ENCODE measurements at regions not wholly inside any gene's neighbourhood (a gene's known extent, or its start where the extent isn't known, plus 50 kb on each side); places are given as distances from the start of the nearest gene placed in this dataset.
A peak's percentile ranks its signal among the peaks of the same experiment; 100 is the strongest.

DNA sequence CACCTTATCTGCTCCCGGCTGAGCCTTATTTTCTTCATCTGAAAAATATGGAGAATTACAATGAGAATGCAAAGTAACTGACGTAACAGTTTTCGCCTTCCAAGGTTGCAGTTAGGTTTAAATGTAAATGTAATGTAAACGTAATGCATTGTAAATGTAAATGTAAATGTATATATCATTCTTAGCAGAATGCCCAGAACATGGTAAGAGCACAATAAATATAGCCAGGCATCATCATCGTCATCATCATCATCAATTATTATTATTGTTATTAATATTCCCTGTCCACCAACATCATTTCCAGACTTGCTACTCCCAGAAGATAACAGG, 770.0 kb downstream of the MED13L start:
- Histone ChIP-seq H3K9ac (no peak overlapping the region), H3K79me2 (ENCODE audit: insufficient read depth) (no peaks in the 10 kb centered on the region), H3K4me1 (ENCODE audit: insufficient read depth) (no peaks in the 10 kb centered on the region), H3K4me2 (ENCODE audit: unreplicated experiment) (no peak overlapping the region), H3K9me2 (ENCODE audit: insufficient read depth) (no peaks in the 10 kb centered on the region), H3K9me3 (ENCODE audit: low read depth) (no peaks in the 10 kb centered on the region), H3K27me3 (replicated peaks; ENCODE audit: insufficient read depth) (no peaks in the 10 kb centered on the region), H3F3A (ENCODE audit: insufficient read depth) (no peaks in the 10 kb centered on the region), H3K4me3 (no peak overlapping the region), H3K36me3 (ENCODE audit: low read depth) (no peaks in the 10 kb centered on the region), H4K20me1 (ENCODE audit: insufficient read depth) (no peaks in the 10 kb centered on the region), H3K27ac (no peak overlapping the region), H2AFZ (no peak overlapping the region)
- 84 to 90% methylated on average over 5 of the region's 5 CpGs for WGBS, 2 experiments (ENCODE audit: low coverage in 1 of 2, low lambda C conversion rate in 2 of 2, missing lambda C conversion rate in 2 of 2)
- TF ChIP-seq EZH2phosphoT487 (IDR thresholded peaks at IDR 0.05; ENCODE audit: insufficient read depth, low read depth) (no peak), EZH2 (IDR thresholded peaks at IDR 0.05; ENCODE audit: insufficient read depth, poor library complexity, severe bottlenecking) (no peak)
- no peak for DNase-seq
- in situ Hi-C loops (cut with MboI) = no loop called here

DNA sequence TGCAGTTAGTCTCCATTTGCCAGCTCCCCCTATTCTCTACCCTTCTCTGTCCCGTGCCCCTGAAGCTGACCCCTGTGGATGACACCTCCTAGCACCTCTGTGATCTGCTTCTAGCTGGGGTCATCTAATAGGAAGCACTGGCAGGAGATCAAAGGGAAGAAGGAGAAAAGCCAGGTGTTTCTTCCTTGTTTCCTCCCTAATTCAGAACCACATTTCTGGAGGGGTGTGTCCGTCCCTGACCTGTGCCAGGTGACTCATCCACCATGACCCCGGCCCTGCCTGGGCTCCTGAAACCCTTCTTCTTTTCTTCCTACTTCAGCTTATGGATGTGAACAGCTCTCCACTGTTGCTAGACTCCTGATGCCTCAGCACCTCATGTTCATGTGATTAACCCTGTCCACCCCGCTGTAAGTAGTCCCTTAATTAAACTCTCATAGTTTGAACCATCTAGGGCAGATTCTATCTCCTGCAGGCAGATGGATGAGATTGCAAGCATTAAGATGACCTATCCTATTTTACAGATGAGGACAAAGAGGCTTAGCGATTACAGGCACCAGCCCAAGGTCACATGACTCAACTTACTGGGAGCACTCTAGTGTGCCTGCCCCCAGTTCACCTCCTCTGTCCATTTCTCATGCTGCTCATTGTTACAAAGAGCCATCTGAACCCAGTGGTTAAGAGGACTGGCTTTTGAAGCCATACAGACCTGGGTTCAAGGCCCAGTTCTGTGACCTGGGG, 770.5 kb downstream of the MED13L start:
- WGBS, 2 experiments (ENCODE audit: low coverage in 1 of 2, low lambda C conversion rate in 2 of 2, missing lambda C conversion rate in 2 of 2) = 78% methylated on average over 5 of the region's 5 CpGs

DNA sequence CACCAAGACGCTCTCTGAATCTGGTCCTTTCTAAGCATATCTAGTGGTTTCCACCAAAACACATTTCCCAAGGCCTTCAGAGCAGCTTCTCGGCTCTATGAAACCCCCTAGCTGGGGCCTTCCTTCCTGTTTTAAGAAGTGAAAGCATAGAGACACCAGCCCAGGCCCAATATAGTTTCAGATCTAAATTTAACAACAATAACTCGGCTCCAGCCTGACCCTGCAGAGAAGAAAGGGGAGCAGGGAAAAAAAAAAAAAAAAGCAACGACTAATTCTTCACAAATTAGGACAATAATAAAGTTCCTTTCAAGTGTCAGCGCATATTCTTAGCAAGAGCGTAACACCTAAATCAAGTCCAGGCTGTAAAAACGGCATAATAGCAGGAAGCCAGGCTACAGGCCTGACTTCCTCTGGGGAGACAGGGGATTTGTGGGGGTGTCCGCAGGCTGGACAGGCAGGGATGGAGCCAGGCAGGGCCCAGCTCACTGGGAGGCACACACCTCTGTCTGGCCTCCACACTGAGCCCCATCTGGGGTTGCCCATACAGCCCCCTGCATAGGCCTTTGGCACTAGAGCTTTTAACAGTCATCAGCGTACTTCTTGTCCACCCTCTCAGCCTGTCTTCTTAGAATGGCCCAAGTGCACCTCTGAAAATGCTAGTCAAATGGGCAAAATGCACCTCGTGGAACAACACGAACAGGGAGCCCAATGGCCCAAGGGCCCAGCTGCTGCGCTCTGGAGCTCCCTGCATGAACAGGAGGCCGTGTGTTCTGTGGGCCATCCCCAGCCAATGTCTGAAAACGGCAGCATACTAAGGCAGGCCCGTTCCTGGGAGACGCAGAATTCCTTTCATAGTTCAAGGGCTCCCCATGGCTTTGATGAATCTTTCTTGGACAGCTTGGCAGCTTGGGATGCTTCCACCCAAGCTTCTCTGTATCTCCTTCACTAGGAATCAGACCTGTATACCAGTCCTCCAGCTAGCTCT, 772.9 kb downstream of the MED13L start:
- H3F3A ChIP-seq (ENCODE audit: insufficient read depth) = no peaks in the 10 kb centered on the region
- H3K4me1 ChIP-seq (ENCODE audit: insufficient read depth) = no peaks in the 10 kb centered on the region
- no peaks in the 10 kb centered on the region for H3K79me2 ChIP-seq (ENCODE audit: insufficient read depth)
- no peak overlapping the region for H3K4me3 ChIP-seq
- no peaks in the 10 kb centered on the region for H3K27me3 ChIP-seq (replicated peaks; ENCODE audit: insufficient read depth)
- H4K20me1 ChIP-seq (ENCODE audit: insufficient read depth) = no peaks in the 10 kb centered on the region
- in situ Hi-C loops (cut with MboI) = no loop called here
- no peak overlapping the region for H3K4me2 ChIP-seq (ENCODE audit: unreplicated experiment)
- no peaks in the 10 kb centered on the region for H3K9me2 ChIP-seq (ENCODE audit: insufficient read depth)
- TF ChIP-seq EZH2phosphoT487 (IDR thresholded peaks at IDR 0.05; ENCODE audit: insufficient read depth, low read depth) = no peak
- no peak for TF ChIP-seq EZH2 (IDR thresholded peaks at IDR 0.05; ENCODE audit: insufficient read depth, poor library complexity, severe bottlenecking)
- no peak for DNase-seq
- no peak overlapping the region for H3K9ac ChIP-seq
- no peaks in the 10 kb centered on the region for H3K36me3 ChIP-seq (ENCODE audit: low read depth)
- H3K27ac ChIP-seq = no peak overlapping the region
- H3K9me3 ChIP-seq (ENCODE audit: low read depth) = no peaks in the 10 kb centered on the region
- no peak overlapping the region for H2AFZ ChIP-seq
- WGBS, 2 experiments (ENCODE audit: low coverage in 1 of 2, low lambda C conversion rate in 2 of 2, missing lambda C conversion rate in 2 of 2) = 76 to 78% methylated on average over 16 of the region's 16 CpGs

More for the DNA sequence above, 770.5 kb downstream of the MED13L start:
- Histone ChIP-seq H3K4me3 (no peak overlapping the region), H3K27ac (no peak overlapping the region), H3K9ac (no peak overlapping the region), H4K20me1 (ENCODE audit: insufficient read depth) (no peaks in the 10 kb centered on the region), H3K9me3 (ENCODE audit: low read depth) (no peaks in the 10 kb centered on the region), H3K79me2 (ENCODE audit: insufficient read depth) (no peaks in the 10 kb centered on the region), H2AFZ (no peak overlapping the region), H3K4me2 (ENCODE audit: unreplicated experiment) (no peak overlapping the region), H3K36me3 (ENCODE audit: low read depth) (no peaks in the 10 kb centered on the region), H3K27me3 (replicated peaks; ENCODE audit: insufficient read depth) (no peaks in the 10 kb centered on the region), H3F3A (ENCODE audit: insufficient read depth) (no peaks in the 10 kb centered on the region), H3K4me1 (ENCODE audit: insufficient read depth) (no peaks in the 10 kb centered on the region), H3K9me2 (ENCODE audit: insufficient read depth) (no peaks in the 10 kb centered on the region)
- in situ Hi-C loops (cut with MboI) = no loop called here
- TF ChIP-seq EZH2 (IDR thresholded peaks at IDR 0.05; ENCODE audit: insufficient read depth, poor library complexity, severe bottlenecking) = no peak
- TF ChIP-seq EZH2phosphoT487 (IDR thresholded peaks at IDR 0.05; ENCODE audit: insufficient read depth, low read depth) = no peak
- DNase-seq = peak; percentile 2

DNA sequence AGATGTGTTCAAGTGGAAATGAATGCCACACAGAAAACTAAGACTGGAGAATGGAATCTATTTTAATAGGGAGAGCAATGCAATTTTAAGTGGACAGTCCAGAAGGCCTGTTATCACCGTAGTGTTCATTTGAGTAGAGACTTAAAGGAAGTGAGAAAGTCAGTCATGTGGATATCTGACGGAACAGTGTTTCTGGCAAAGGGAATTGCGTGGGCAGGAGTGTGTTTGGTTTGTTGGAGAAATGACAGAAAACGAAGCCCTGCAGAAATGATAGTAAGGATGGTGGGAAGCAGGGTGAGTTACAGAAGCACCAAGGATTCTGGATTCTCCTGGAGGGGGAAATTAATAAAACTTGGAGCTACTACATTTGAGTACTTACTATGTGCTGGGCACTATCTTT, 776.6 kb downstream of the MED13L start:
- Histone ChIP-seq H3K27ac (no peak overlapping the region), H3F3A (ENCODE audit: insufficient read depth) (no peaks in the 10 kb centered on the region), H3K9me2 (ENCODE audit: insufficient read depth) (no peaks in the 10 kb centered on the region), H3K4me3 (no peak overlapping the region), H3K4me2 (ENCODE audit: unreplicated experiment) (no peak overlapping the region), H4K20me1 (ENCODE audit: insufficient read depth) (no peaks in the 10 kb centered on the region), H3K4me1 (ENCODE audit: insufficient read depth) (no peaks in the 10 kb centered on the region), H2AFZ (no peak overlapping the region), H3K36me3 (ENCODE audit: low read depth) (no peaks in the 10 kb centered on the region), H3K9me3 (ENCODE audit: low read depth) (no peaks in the 10 kb centered on the region), H3K9ac (no peak overlapping the region), H3K79me2 (ENCODE audit: insufficient read depth) (no peaks in the 10 kb centered on the region), H3K27me3 (replicated peaks; ENCODE audit: insufficient read depth) (no peaks in the 10 kb centered on the region)
- peak; percentile 3 for DNase-seq
- 69% methylated on average over 4 of the region's 4 CpGs for WGBS, 2 experiments (ENCODE audit: low coverage in 1 of 2, low lambda C conversion rate in 2 of 2, missing lambda C conversion rate in 2 of 2)
- in situ Hi-C loops (cut with MboI) = no loop called here
- TF ChIP-seq EZH2 (IDR thresholded peaks at IDR 0.05; ENCODE audit: insufficient read depth, poor library complexity, severe bottlenecking) (no peak), EZH2phosphoT487 (IDR thresholded peaks at IDR 0.05; ENCODE audit: insufficient read depth, low read depth) (no peak)

All from GM23248 (cell line).